HG02588 (cell line): ENCODE measurements at regions not wholly inside any gene's neighbourhood (a gene's known extent, or its start where the extent isn't known, plus 50 kb on each side); places are given as distances from the start of the nearest gene placed in this dataset.
"Not testable (repeated sequence)": the region's sequence is repeated elsewhere in the genome, so short reads cannot be mapped to it uniquely, and the experiment has no call there.

Experiments
- ATAC-seq: cut with Tn5 transposase; IDR thresholded peaks from one replicate; pipeline ENCODE4 v1.9.1; 2021; ENCODE audit warnings: mild to moderate bottlenecking, moderate library complexity; ENCODE audit not compliant: unreplicated experiment

- ATAC-seq, result no peak
Measured at GRCh38 chr5:109580225-109580624, 109.5 kb upstream of the MAN2A1 start.

GRCh38 chr5:109575506-109575905 lies 114.2 kb upstream of the MAN2A1 start:
- no peak for ATAC-seq

- no peak for ATAC-seq
Measured at GRCh38 chr5:109574985-109575384, 114.7 kb upstream of the MAN2A1 start.

GRCh38 chr5:109573766-109574165 lies 116.0 kb upstream of the MAN2A1 start:
- ATAC-seq, result no peak

- ATAC-seq, result no peak
Measured at GRCh38 chr5:109573256-109573655, 116.5 kb upstream of the MAN2A1 start.

- no peak for ATAC-seq
Measured at GRCh38 chr5:109571785-109572184, 117.9 kb upstream of the MAN2A1 start.

- ATAC-seq, result no peak
Measured at GRCh38 chr5:109570362-109570874, 119.3 kb upstream of the MAN2A1 start.

- ATAC-seq, result no peak
Measured at GRCh38 chr5:109567374-109568044, 122.2 kb upstream of the MAN2A1 start.

- no peak for ATAC-seq
Measured at GRCh38 chr5:109566361-109566760, 123.4 kb upstream of the MAN2A1 start.

GRCh38 chr5:109563739-109564138 lies 126.0 kb upstream of the MAN2A1 start:
- no peak for ATAC-seq

- no peak for ATAC-seq
Measured at GRCh38 chr5:109563189-109563588, 126.5 kb upstream of the MAN2A1 start.

GRCh38 chr5:109562441-109562840 lies 127.3 kb upstream of the MAN2A1 start:
- ATAC-seq, result no peak

GRCh38 chr5:109561447-109561846 lies 128.3 kb upstream of the MAN2A1 start:
- ATAC-seq, result no peak

GRCh38 chr5:109560554-109560953 lies 129.2 kb upstream of the MAN2A1 start:
- no peak for ATAC-seq

- no peak for ATAC-seq
Measured at GRCh38 chr5:109558952-109559351, 130.8 kb upstream of the MAN2A1 start.

- no peak for ATAC-seq
Measured at GRCh38 chr5:109558364-109558763, 131.4 kb upstream of the MAN2A1 start.

GRCh38 chr5:109553846-109554245 lies 135.9 kb upstream of the MAN2A1 start:
- no peak for ATAC-seq

- not testable (repeated sequence) for ATAC-seq
Measured at GRCh38 chr5:109551234-109551633, 138.5 kb upstream of the MAN2A1 start.

- ATAC-seq, result no peak
Measured at GRCh38 chr5:109550077-109550476, 139.7 kb upstream of the MAN2A1 start.

- ATAC-seq, result no peak
Measured at GRCh38 chr5:109546461-109546860, 136.7 kb upstream of the PJA2 start.

- ATAC-seq, result not testable (repeated sequence)
Measured at GRCh38 chr5:109544873-109545272, 135.1 kb upstream of the PJA2 start.

- ATAC-seq, result not testable (repeated sequence)
Measured at GRCh38 chr5:109538692-109539091, 128.9 kb upstream of the PJA2 start.

- not testable (repeated sequence) for ATAC-seq
Measured at GRCh38 chr5:109535090-109535489, 125.3 kb upstream of the PJA2 start.
